Activated naive CD4-positive, alpha-beta T cell treated with Interleukin-2 at 50 U/mL for 16 hours (primary cell): ENCODE measurements at regions not wholly inside any gene's neighbourhood (a gene's known extent, or its start where the extent isn't known, plus 50 kb on each side); places are given as distances from the start of the nearest gene placed in this dataset.
A peak's percentile ranks its signal among the peaks of the same experiment; 100 is the strongest.
"Not testable (repeated sequence)": the region's sequence is repeated elsewhere in the genome, so short reads cannot be mapped to it uniquely, and the experiment has no call there.

Source experiments
- DNase-seq: peaks from one replicate; pipeline ENCODE4 v3.0.0-alpha.2; 2020

DNA sequence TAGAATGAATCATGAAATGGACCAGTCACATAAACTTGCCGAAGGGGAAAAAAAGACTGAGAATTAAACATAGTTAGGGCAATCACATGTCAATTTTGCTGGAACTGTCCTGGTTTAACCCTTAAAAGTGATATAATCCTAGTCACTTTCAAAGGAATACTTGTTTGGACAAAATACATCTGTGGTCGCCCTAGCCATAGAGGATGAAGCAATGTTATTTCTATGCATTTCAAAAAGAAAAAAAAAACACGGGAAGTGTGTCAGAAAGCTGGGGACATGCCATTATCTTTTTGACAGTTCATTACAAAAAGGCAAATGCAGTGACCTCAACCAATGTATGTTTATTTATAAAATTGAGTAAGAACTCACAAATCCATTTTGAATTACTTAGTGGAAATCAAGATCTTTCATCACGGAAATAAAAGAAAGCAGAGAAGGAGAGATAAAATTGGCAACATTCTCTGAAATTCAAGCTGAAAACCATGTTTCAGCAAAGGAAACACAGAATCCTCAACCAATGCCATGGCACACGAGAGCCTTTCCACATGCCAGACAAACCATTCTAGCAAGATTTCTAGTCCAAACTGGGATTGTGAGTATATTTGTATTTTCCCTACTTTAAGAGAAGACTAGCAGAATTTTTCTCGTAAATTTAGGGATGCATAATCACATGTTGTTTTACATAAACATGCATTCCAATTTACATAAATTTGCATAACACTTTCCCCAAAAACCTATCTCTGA, 854.3 kb upstream of the ACVR2A start:
- DNase-seq: no peak

DNA sequence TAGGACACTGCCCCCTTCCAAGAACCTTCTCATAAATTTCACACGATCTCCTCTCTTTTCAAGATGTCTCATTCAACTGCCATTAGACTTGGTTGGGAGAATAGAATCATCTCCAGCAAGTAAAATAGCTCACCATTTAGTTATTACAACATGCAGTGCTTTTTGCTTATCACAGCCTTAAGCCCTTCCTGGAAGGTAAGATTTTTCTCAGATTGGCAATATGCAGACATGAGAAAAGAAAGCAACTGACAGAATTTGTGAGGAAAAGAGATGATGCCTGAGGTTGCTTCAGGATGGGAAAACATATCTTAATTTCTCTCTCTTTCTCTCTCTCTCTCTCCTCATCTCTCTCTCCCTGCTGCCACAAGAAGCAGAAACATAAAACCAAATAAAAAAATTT, 855.1 kb upstream of the ACVR2A start:
- no peak for DNase-seq

DNA sequence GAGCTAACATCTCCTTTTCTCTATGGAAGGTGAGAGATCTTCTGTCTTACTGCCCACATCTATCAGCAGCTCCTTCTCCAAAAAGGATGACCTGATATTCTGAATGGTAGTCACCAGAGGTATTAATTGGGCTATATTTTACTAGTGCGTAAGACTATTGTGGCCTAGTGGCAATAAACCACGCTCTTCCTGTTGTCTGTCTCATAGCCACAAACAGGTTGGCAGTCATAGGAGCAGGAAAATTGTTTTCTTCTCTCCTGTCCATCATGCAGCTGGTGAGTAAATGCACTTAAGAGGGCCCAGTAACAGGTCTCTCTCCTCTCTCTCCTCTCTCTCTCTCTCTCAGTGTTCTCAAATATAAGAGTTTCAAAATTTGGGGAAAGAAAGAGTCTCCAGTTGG, 856.8 kb upstream of the ACVR2A start:
- DNase-seq: no peak

DNA sequence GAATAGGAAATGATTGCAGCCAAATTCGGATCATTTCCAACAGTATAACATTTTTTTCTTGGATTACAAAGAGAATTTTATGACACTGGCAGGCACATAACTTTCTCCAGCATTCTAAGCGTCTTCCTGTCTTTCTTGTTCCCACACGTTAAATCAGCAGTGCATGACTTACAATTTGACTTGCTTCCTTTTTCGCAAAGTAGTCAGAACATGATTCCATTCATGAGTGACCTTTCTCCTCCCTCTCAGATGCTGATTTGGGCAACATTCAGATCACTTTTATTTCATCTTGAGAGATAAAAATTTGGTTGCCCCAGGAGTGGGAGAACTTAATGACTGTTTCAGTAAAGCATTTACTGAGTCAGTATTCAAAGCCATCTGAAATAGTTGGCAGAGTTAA, 858.7 kb upstream of the ACVR2A start:
- DNase-seq: no peak

- DNase-seq: no peak
These were observed 859.1 kb upstream of the ACVR2A start for GRCh38 chr2:146985753-146986152.

DNA sequence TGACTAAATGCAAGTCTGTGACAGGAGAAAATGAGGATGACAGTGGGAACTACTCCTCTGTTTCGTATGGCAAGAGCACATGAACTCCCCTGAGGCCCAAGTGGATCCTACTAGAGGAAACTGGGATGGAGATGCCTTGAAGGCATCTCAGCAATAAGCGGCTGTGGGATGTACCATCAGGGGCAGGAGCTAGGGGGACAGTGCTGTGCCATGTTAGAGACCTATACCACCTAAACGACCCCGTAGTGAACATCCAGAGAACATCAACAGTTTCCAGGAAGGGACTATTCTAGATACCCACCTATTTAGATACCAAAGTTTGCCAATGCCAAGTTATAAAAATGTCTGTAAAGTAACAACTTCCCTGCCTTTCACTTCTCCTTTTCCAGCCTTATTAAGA, 860.8 kb upstream of the ACVR2A start:
- DNase-seq: no peak

DNA sequence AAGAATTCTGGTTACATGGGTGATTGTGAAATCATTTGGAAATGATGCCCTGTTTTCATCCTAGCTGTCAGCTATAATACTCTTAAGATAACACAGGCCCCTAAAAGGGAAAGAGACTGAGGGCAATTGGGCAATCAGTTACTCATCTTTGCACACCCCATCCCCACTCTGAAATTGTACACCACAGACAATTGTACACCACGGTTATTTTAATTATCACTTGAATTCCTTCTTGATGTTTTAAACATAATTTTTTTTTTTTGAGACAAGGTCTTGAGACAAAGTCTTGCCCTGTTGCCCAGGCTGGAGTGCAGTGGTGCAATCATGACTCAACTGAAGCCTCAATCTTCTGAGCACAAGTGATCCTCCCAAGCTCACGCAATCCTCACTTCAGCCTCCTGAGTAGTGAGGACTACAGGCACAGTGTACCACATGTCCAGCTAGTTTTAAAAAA, 862.4 kb upstream of the ACVR2A start:
- no peak for DNase-seq

GRCh38 chr2:146981921-146982320, 862.9 kb upstream of the ACVR2A start:
- no peak for DNase-seq

GRCh38 chr2:146979746-146980145, 865.1 kb upstream of the ACVR2A start:
- DNase-seq: no peak

DNA sequence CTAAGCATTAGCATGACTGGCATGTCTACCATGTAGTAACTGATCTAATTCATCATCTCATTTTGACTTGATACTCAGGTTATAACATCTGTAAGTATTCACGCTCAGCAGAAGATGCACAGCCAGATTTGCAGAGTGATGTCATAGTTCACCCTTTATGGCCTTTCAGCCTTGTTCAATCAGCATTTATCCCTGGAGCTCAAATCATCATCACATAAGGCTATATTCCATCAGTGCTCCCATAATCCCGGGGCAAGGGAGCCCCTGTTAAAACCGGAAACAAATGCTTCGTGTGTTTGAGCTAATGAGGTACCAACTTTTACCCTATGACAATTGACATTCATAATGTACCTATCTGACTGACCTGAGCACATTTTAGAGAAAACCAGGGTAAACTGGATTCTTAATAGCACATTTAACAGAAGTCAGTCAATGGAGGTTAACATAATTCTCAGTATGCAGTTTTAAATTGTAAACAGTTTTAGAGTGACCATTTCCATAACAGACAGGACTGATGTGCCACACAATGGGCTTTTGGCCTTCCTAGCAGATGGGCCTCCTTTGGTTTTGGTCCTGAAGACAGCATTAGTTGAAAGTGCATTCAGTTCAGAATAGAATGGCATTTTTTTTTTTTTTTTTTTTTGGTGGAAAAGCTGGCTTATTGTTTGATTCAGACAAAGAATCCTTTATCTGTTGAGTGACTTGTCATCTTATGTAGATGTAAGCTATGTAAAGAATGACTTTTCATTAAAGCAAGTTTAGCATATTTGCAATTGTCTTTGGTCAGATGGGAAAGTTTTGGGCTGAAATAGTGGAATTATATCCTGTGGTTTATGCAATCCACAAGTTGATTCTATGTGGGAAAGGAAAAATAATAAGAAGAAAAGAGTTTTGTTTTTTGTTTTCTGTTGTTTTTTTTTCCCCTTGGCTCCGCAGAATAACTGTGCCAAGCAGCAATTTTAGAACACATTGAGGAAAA, 866.0 kb upstream of the ACVR2A start:
- DNase-seq: no peak

- DNase-seq: not testable (repeated sequence)
These were observed 873.8 kb upstream of the ACVR2A start for GRCh38 chr2:146970981-146971380.

GRCh38 chr2:146969703-146970102, 875.1 kb upstream of the ACVR2A start:
- not testable (repeated sequence) for DNase-seq

DNA sequence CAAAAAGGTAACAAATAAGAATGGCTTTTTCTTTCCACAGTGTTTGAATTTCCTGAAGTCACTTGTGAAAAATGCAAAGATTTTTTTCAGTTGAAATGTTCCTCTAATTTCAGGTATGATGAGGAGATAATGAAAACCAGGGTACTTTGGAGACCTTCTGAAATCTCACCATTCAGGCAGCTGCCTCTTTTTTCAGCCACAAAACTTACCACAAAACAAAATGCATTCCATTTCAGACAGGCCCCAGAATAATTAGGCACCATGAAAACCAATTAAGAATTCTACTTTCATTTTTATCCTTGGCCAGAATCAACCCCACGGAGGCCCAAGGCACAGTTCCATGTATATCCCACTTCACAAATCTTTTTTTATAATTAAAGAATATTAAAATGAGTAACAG, 880.3 kb upstream of the ACVR2A start:
- no peak for DNase-seq

DNA sequence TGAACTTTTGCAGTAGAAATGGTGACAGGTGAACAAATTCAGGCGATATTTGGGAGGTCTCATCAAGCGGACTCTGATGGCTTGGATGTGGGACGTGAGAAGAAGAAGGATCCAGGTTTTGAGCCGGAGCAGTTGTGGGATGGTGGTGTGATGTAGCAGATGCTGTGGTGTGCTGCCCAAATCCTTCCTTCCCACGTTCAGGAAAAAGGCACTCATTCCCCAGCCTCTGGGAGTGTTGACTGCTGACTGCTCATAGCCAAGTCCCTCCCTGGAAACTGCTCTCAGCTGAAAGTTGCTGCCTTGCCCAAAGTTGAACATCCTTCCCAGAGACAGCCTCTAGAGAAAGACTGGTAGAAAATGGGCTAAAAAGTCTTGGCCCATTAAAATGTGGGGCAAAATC, 890.3 kb upstream of the ACVR2A start:
- DNase-seq: no peak

DNA sequence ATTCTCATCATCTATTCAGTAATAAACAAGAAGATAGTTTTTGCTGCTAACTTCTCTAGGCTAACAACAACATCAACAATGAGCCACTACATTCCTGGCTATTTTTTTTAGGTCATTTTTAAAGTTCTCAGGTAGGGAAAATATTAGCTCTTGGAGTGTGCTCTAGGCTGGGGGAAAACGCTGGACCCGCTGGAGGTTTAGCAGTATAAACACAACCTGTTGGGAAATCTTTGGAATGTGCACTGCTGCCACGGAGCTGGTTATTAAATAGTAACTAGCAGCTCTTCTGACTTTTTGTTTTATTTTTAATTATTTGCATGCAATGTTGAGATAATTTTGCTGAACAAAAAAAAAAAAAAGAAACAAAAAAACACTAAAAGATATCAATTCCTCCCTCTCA, 892.1 kb upstream of the ACVR2A start:
- no peak for DNase-seq

- DNase-seq: no peak
These were observed 893.9 kb upstream of the ACVR2A start for GRCh38 chr2:146950911-146951310.

DNA sequence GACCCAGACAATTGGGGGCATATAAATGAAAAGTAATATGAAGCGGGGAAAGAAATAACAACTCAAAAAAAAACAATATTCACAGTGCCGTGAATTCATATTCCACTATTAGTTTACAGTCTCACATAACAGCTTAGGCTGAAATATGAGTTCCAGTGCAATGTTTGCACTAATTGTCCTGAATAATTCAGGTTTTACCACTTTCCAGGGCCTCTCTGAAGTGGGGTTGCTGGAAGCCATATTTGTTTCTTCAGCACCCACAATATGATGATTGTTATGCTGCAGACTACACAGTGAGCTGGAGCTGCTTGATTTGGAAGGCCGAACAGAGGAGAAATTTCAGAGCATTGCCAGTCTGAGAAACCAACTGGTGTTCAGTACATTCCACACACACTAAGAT, 894.5 kb upstream of the ACVR2A start:
- DNase-seq: no peak

DNA sequence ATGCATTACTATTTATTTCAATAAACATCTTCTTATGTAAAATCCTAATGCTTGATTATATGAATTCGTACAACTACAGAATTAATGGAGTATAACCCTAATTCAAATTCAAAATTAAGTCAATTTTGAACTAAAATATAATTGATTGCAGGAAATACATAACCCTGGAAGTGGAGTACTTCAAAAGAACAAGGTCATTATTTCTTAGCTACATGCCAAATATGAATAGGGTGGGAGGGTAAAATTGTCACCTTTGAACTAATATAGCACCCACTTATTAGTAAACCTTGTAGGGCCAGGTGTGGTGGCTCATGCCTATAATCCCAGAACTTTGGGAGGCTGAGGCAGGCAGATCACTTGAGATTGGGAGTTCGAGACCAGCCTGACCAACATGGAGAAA, 895.4 kb upstream of the ACVR2A start:
- no peak for DNase-seq

- no peak for DNase-seq
These were observed 900.2 kb upstream of the ACVR2A start for GRCh38 chr2:146944601-146945000.

GRCh38 chr2:146939991-146940685, 904.7 kb upstream of the ACVR2A start:
- no peak for DNase-seq

GRCh38 chr2:146934921-146935320, 909.9 kb upstream of the ACVR2A start:
- DNase-seq: no peak

DNA sequence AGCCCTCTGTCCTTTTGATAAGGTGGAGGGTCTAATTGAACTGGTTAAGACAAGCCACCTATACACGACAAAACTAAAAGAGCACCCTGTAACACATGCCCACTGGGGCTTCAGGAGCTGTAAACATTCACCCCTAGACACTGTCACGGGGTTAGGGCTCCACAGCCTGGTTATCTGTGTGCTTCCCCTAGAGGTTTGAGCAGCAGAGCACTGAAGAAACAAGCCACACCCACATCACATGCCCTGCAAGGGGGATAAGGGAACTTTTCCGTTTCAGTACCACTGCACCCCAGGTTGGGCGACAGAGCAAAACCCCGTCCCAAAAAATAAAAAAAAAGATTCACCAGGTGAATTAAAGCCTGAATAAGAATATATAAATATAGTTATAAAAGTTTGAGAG, 913.7 kb upstream of the ACVR2A start:
- no peak for DNase-seq

DNA sequence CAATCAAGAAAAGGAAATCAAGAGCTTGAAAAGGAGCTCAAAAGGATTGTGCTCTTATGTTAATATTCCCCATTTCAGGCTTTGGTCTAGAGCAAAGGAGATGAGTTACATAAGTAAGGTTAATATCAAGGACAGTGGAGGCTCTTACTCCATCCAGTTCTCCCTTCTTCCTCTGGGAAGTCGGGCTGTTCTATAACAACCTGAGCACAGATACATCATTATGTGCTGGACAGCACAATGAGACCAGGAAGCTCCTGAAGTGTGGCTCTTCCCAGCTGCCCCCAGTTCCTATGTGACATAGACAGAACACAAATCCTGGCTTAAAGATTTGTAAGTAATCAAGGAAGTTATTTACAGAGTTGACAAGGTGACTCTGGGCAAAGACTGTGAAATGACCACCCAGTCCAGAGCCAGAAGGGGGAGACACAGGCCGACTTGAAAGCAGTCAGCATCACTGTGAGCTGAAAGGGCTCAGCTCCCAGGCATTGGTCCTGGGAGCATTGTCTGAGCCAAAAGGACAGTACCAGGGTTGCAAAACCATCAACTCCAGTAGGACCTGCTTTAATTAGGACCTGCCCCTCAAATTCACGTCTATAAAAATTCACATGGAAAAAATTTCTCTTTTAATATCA, 917.6 kb upstream of the ACVR2A start:
- peak; percentile 3 for DNase-seq
